Stimulated activated CD4-positive, alpha-beta T cell treated with anti-CD3 and anti-CD28 coated beads, Interleukin-2, amount 100 ng/mL, for 24 hours (primary cell): ENCODE measurements at regions not wholly inside any gene's neighbourhood (a gene's known extent, or its start where the extent isn't known, plus 50 kb on each side); places are given as distances from the start of the nearest gene placed in this dataset.

Experiments
- DNase-seq, 2 donors: peaks; one replicate each; pipeline ENCODE4 v3.0.0-alpha.2; 2020

- no peak for DNase-seq
Measured at GRCh38 chr9:13372510-13372909, 93.0 kb upstream of the MPDZ start.

- no peak for DNase-seq
Measured at GRCh38 chr9:13369431-13369830, 89.9 kb upstream of the MPDZ start.

DNA sequence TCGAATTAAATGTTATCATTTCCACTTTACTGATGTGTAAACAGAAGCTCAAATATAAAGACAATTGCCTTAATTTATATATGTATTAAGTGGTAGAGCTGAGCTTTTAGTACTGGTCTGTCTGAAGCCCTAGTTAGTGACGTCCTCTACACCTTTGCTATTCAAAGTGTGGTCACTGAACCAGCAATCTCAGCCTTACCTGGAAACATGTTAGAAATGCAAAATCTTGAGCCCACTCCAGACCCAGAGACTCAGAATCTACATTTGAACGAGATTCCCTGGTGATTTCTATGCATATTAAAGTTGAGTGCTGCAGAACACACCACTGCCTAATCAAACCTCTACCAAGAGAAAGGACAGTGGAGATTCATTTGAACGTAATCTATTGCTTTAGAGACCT is 88.3 kb upstream of the MPDZ start:
- no peak for DNase-seq

DNA sequence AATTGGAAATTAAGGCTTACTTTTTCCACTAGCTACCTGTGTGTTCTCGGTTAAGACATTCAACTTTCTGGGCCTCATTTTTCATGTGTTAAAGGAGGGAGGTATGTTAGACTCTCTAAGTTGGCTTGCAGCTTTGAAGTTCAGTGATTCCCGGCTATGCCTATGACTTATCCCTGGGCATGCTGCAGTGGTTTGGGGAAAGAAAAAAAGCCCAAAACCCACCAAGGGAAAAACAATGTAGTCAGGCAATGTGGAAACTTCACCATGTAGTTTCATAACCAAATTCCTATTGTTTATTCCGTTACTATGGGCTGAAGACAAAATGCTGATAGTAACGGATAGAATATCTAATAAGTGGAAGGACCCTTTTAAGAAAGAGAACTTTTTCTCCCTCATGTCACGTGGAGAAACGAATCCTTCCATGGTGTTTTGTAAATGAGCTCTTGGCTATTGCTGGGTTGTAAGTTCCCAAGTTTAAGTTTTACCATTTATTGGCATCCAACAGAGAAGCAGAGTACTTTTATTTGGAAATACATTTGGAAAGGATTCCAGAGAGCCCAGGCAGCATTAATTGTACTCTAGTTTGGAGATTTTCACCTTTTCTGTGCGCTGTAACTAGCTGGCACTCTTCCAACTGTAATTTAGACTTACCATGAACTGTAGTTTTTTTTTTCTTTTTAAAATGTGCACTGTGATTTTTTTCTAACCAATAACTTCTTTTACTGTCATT is 84.9 kb upstream of the MPDZ start:
- no peak for DNase-seq

- DNase-seq = no peak
Measured at GRCh38 chr9:13361076-13361475, 81.6 kb upstream of the MPDZ start.

DNA sequence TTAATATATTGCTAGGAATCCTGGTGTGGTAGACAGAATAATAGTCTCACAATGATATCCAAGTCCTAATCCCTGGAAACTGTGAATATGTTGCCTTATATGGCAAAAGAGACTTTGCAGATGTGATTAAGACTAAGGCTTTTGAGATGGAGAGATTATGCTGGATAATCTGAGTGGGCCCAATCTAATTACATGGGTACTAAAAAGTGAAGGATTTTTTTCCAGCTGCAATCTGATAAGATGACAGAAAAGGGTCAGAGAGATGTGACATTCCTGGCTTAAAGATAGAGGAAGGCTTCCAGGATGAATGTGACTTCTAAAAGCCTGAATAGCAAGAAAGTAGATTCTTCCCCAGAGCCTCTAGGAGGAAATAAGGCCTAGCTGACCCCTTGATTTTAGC is 80.7 kb upstream of the MPDZ start:
- no peak for DNase-seq

DNA sequence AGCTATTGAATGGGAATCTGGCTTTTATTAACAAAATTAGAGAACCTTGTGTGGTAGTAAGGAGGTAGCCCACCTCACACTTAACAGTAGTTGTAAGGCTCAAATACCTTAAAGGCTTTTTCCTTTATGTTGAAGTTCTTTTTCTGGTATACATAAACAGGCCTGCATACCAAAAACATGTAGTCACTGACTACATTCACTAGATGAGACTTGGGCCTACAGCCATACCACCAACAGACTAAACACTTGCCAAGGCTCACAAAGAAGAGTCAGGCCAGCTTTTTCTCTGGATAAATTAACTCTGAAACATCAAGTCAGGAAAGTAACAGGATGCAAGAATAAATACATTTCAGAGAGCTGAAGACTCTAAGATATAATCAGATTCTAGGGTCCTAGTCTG is 78.6 kb upstream of the MPDZ start:
- DNase-seq = no peak

DNA sequence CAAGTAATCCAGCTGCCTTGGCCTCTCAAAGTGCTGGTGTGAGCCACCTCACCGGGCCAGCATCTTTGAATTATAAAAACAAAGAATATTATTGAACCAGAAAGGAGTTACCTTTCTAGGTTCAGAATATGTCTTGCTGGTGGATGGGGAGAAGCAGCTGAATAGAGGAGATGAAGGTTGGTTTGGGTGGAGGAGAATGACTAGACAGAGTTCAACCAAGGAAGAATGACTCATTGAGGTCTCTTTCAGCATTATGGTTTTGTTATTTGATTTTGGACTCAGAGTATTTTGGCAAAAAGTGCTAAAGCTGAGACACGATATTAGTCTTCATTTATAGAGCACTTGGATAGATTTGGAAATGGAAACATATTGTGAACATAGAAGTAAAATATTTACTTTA is 75.2 kb upstream of the MPDZ start:
- no peak for DNase-seq

GRCh38 chr9:13352451-13352979 is 73.0 kb upstream of the MPDZ start:
- DNase-seq = no peak

GRCh38 chr9:13351778-13352386 is 72.4 kb upstream of the MPDZ start:
- DNase-seq = no peak

DNA sequence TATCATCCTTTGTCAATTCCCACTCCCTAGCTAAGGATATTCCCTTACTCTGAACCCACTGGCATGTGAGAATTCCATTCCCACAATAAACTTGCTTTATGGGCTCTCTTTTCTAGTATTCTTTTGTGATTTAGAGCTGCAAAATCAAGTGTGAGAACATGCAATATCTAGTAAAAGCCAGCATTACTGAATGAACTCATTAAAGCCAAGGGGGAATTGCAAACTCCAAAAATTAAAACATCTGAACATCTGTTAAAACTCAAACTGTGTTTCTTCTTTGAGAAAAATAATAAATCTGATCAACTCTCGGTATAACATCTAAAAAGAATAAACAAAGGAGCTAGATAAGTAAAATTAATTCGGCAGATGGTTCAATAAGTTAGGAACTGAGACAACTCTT is 53.1 kb upstream of the MPDZ start:
- no peak for DNase-seq

GRCh38 chr9:13331320-13331719 is 51.8 kb upstream of the MPDZ start:
- no peak for DNase-seq

- no peak for DNase-seq
Measured at GRCh38 chr9:13330396-13331004, 51.0 kb upstream of the MPDZ start.
